SK-N-DZ (cell line): ENCODE measurements at regions not wholly inside any gene's neighbourhood (a gene's known extent, or its start where the extent isn't known, plus 50 kb on each side); places are given as distances from the start of the nearest gene placed in this dataset.
"Not testable (repeated sequence)": the region's sequence is repeated elsewhere in the genome, so short reads cannot be mapped to it uniquely, and the experiment has no call there.

Source experiments
- DNase-seq: peaks from one replicate; pipeline ENCODE4 v3.0.0-alpha.2; 2015; ENCODE audit warnings: low spot score

DNA sequence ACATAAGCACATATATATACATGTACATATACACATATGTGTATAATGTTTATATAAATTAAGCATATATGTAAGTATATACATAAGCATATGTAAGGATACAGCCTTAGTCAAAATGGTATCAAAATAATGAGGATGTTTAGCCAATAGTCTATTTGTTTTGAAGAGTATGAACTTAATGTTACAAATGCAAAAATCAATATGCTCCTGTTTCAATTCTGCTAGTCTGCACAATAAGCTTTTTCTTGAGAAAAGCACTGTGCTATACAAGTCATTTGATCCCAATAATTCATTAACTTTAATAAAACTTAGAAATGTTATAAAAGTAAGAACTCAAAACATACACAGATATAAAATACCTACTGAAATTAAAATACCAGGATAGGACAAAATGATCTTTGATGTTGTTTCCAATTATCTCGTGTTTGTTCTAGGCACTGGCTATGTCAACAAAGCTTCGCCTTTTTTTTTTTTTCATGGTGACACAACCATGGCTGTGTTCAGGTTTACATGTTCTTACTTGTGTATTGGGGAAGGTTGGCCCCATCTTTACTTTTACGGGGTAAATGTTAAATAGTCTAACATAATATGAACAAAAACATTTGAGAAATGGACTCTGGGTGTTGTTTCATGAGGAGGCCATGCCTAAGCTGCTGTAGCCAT is 271.1 kb upstream of the CDH19 start:
- DNase-seq, result no peak

GRCh38 chr18:66874375-66874774 is 270.5 kb upstream of the CDH19 start:
- no peak for DNase-seq

- DNase-seq, result no peak
Measured at GRCh38 chr18:66873899-66874298, 270.0 kb upstream of the CDH19 start.

GRCh38 chr18:66872277-66872676 is 268.4 kb upstream of the CDH19 start:
- DNase-seq, result no peak

- no peak for DNase-seq
Measured at GRCh38 chr18:66867653-66868052, 263.8 kb upstream of the CDH19 start.

GRCh38 chr18:66866427-66866940 is 262.6 kb upstream of the CDH19 start:
- not testable (repeated sequence) for DNase-seq

DNA sequence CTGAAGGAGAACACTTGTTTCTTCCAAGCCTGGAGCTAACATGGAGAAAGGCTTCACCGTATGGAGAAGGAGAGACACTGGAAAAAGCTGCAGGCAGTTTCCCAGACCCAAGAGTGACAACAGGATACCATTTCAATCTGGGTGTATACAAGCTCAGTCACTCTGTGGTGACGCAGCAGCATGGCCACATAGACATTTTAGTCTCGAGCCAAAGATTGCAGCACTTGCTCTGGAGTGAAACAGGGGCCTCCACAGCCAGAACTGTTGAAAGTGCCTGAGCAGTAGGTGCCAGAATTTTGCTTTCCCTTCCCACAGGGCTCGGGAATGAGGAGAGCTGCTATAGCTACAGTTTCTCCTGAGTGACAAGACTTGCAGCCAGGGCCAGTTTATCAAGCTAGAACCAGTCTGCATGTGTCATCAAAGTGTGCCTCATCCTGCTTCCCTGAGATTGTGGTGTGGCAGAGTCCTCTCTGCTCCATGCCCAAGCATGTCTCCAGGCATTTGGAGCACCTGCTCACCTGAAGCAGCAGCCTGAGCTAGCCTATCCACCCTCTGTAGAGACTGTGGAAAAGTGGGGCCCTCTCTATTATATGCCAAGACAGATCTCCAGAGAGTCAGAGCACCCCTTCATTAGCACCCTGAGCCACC is 234.6 kb upstream of the CDH19 start:
- DNase-seq, result no peak

DNA sequence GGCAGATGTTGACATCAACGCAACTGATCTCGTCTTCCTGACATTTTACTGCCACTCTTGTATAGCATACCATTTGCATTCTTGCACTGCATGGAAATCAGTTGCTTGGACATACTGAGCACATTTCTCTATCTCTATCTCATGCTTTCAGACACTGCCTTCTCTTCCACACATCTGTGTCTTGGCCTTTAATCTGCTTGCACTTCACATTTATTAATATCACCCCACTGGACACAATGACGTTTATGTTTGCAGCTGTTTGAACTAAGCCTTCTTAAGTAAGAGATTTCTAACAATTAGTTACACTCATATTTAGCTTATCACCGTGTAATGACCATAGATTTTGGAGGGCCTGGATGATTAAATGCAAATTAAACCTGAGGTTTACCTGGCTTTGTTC is 229.8 kb upstream of the CDH19 start:
- DNase-seq, result no peak

DNA sequence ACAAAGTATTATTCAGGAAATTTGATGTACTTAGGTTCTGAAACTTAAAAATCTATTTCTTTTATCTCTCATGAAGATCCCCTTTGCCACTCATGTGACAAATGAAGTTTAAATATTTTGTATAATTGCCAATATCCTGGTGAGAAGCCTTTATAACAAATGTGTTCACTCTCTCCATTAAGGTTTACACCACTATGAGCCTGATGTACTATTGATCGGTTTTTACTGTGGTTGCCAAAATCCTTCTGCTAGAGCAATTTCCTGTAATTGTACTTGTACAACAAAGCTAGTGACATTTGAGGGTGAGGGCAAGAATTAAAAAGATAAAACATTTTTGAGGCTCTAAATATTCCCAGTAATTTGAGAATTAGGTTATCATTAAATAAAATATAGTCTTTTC is 222.3 kb upstream of the CDH19 start:
- DNase-seq, result no peak

DNA sequence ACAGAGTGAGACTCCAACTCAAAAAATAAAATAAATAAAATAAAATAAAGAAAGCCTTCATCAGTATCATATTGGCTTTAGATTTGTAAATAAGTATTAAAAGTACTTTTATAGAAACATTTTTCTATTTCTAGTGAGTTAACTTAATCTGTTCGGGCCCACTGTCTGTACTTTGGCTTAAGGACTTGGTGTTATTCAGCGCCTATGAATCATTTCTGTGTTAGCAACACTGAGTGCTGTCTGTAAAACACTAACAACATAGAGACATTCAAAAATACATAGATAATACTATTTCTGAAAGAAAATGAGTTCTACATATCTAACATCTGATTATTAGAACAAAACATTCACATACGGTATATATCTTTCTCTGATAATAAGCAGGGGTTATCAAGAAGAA is 221.5 kb upstream of the CDH19 start:
- DNase-seq, result no peak

DNA sequence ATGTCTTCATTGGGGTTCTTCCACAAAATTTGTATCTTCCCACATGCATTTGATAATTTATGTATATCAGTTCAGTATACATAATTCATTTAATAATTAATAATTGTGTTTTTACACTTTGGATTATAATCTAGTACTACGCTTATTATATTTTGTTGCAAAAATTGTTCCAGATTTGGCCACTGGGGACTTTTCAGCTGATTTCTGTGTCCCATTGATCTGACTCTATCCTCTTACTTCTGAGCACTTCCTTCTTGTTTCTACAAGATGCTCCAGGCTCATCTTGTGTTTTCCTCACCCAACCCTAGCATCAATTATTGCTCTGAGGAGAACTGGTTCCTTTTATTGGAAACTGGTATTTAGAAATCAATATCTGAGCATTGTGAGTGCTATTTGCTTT is 215.3 kb upstream of the CDH19 start:
- DNase-seq, result no peak

DNA sequence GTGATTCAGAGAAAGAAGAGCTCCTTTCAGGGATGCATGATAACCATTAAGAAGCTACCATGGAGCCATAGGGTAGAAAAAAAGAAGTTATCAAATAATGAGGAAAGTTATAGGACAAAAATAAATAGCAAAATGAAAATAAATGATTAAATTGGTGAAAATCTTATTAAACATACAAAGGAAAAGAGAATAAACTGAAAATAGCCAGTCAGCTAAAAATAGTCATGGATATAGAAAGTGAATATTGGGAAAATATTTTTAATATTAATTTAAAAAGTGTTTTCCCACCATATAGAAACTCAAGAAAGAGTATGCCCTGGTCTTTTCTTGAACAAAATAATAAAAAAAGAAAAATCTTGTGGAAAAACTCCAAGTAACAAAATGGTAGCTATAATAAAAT is 209.2 kb upstream of the CDH19 start:
- DNase-seq, result no peak

GRCh38 chr18:66795051-66795450 is 191.2 kb upstream of the CDH19 start:
- DNase-seq, result no peak

DNA sequence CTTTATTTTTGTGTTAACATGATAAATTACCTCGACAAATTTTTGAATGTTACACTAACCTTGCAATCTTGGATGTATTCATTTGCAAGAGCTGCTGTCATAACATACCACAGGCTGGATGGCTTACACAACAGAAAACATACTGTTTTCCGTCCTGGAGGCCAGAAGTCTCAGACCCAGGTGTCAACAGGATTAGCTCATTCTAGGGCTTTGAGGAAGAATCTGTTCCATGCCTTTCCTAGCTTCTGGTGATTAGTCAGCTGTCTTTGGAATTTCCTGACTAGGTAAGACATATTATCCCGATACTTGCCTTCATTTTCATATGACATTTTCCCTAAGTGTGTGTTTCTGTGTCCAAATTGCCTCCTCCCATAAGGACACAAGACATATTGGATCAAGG is 188.6 kb upstream of the CDH19 start:
- DNase-seq, result no peak

DNA sequence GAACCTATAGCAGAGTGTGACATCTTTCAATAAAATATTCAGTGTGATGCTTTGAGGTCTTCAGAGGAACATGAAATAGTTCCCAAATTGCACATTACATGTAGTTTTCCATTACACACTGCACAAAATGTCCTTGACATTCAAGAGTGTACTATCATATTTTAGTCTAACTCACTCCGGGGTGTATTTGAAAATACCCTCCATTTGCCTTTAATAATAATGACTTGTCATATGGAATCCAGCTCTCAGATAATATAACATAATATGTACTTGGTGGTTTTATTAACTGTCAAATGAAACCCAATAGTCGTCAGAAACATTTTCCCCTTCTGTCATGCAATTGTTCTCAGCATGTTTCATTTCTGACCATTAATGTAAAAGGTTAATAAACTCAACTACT is 176.7 kb upstream of the CDH19 start:
- DNase-seq, result no peak

DNA sequence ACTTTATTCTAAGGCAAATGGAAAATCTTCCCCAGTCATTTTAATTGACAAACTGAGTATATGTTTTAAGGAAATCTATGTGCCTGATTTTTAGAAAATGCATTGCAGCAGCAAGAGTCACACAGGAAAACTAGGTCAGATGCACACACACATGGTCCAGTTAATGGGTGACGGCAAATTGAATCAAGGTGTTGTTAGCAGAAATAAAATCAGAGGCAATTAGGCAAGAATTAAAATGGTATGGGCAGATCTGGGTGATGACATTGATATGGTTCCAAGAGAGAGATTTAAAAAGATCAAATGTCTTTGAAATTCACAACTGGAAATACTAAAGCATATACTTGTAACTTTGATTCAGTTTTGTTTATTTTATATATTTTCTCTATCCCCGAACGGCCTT is 174.2 kb upstream of the CDH19 start:
- DNase-seq, result peak; percentile 29

GRCh38 chr18:66769375-66769774 is 165.5 kb upstream of the CDH19 start:
- no peak for DNase-seq

GRCh38 chr18:66764230-66764629 is 160.3 kb upstream of the CDH19 start:
- DNase-seq, result no peak

- no peak for DNase-seq
Measured at GRCh38 chr18:66761166-66761565, 157.3 kb upstream of the CDH19 start.

GRCh38 chr18:66760559-66760958 is 156.7 kb upstream of the CDH19 start:
- DNase-seq, result no peak

GRCh38 chr18:66759050-66759828 is 155.3 kb upstream of the CDH19 start:
- no peak for DNase-seq

DNA sequence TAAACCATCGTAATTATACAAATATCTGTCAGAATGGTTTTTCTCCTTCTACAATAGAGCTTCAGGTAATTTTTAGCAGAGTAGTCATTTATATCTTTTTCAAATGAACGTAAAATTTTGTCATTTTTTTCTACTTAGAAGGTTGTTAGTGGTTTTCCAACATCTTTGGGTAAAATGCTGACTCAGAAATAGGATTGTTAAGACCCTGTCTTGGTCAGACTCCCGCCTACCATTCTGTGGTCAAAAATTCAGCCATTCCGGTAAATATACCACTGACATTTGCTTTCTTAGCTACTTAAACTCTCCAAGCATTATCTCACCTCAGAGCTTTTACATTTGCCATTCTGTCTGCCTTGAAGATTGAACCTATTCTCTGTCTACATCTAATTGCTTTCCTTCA is 154.1 kb upstream of the CDH19 start:
- no peak for DNase-seq

DNA sequence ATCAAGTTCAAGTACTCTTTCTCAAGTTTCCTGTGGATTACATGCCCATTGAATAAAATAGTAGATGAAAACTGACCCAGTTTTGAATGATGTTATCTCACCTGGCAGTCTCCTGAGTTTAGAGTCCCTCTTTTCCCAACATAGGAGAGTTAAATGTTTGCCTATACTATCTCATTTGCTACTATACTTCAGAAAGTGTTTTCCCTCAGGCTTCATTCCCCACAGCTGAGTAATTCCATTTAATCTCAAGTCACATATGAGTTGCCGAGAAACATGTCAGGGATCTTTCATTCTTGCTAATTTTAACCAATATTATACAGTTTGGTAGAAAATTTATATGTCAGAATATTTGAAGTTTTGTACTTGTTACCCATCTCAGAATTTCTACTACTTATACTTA is 150.4 kb upstream of the CDH19 start:
- DNase-seq, result no peak
